ENCODE measurements at regions not wholly inside any gene's neighbourhood (a gene's known extent, or its start where the extent isn't known, plus 50 kb on each side); places are given as distances from the start of the nearest gene placed in this dataset.
"Not testable (repeated sequence)": the region's sequence is repeated elsewhere in the genome, so short reads cannot be mapped to it uniquely, and the experiment has no call there.

GRCh38 chr12:90208379-90208778 is 499.7 kb upstream of the ATP2B1 start:
- not testable (repeated sequence) for DNase-seq (ENCODE audit: low spot score)

DNA sequence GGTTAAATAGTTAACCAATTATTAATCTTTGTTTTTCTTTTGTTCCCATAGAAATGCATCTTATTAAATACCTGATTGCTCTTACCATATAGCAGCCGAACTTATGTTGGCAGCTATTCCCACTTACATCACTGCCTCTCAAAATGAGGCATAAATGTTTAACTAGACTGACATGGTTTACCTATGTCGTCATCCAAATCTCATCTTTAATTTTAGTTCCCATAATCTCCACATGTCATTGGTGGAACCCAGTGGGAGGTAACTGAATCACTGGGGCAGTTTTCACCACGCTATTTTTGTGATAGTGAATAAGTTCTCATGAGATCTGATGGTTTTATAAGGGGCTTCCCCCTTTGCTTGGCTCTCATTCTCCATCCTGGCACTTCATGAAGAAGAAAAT is 499.2 kb upstream of the ATP2B1 start:
- DNase-seq (ENCODE audit: low spot score), result no peak

GRCh38 chr12:90205165-90205564 is 496.5 kb upstream of the ATP2B1 start:
- DNase-seq (ENCODE audit: low spot score), result no peak

DNA sequence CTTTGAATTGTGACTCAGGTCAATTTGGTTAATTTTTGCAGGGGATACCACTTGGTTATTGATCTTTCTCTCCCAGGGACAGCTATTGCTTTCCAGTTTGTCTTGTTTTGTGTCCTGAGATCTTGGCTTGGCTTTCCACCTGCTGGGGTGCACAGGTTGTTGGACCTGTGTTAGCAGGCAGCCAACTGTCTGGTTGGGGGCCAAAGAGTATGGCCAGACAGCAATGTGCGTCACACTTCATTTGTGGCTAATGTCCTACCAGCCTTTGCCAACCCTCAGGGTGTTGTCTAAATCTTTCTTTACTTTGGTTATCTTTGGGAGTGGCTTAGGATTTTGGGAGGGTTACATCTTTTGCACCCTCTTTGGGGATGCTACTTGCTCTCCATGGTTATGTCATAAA is 494.9 kb upstream of the ATP2B1 start:
- DNase-seq (ENCODE audit: low spot score), result no peak

GRCh38 chr12:90199006-90199405 is 490.4 kb upstream of the ATP2B1 start:
- DNase-seq (ENCODE audit: low spot score), result no peak

GRCh38 chr12:90193500-90193899 is 484.9 kb upstream of the ATP2B1 start:
- DNase-seq (ENCODE audit: low spot score), result no peak

GRCh38 chr12:90188857-90189256 is 480.2 kb upstream of the ATP2B1 start:
- DNase-seq (ENCODE audit: low spot score), result no peak

GRCh38 chr12:90183201-90183600 is 474.6 kb upstream of the ATP2B1 start:
- DNase-seq (ENCODE audit: low spot score), result no peak

- DNase-seq (ENCODE audit: low spot score), result no peak
These were observed 472.6 kb upstream of the ATP2B1 start for GRCh38 chr12:90181216-90181615.

- DNase-seq (ENCODE audit: low spot score), result no peak
These were observed 466.3 kb upstream of the ATP2B1 start for GRCh38 chr12:90174956-90175355.

- no peak for DNase-seq (ENCODE audit: low spot score)
These were observed 465.5 kb upstream of the ATP2B1 start for GRCh38 chr12:90174198-90174510.

- DNase-seq (ENCODE audit: low spot score), result no peak
These were observed 465.0 kb upstream of the ATP2B1 start for GRCh38 chr12:90173499-90174197.

DNA sequence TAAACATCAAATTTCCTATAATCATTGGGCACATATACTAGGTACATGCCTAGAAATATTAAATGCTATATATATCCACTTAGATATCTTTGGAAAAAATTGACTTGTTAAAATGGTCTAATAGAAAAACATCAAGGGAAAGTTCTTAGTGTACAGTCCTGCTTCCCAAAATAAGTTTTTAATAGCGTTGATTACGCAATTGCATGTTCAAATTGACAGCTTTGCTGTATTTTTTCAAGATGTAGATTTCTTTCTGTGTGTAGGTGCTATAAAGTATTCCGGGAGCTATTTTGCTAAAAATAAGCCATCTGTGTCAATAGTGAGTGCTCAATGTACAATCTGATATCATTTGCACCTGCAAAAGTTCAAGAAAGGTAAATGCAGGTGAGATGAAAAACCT is 463.9 kb upstream of the ATP2B1 start:
- no peak for DNase-seq (ENCODE audit: low spot score)

DNA sequence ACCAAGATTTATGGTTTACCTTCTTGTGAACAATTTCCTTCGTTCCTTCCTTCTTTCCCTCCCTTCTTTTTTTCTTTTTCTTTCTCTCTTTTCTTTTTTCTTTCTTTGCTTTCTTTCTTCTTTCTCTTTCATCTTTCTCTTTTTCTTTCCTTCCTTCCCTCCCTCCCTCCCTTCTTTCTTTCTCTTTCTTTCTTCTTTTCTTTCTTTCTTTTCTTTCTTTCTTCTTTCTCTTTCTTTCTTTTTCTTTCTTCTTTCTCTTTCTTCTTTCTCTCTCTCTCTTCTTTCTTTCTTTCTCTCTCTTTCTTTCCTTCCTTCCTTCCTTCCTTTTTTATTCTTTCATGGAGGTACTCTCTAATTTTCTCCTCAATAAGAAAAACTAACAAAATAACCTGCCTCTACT is 462.1 kb upstream of the ATP2B1 start:
- DNase-seq (ENCODE audit: low spot score), result no peak

GRCh38 chr12:90167518-90168208 is 459.0 kb upstream of the ATP2B1 start:
- no peak for DNase-seq (ENCODE audit: low spot score)

GRCh38 chr12:90166671-90167070 is 458.0 kb upstream of the ATP2B1 start:
- DNase-seq (ENCODE audit: low spot score), result no peak

DNA sequence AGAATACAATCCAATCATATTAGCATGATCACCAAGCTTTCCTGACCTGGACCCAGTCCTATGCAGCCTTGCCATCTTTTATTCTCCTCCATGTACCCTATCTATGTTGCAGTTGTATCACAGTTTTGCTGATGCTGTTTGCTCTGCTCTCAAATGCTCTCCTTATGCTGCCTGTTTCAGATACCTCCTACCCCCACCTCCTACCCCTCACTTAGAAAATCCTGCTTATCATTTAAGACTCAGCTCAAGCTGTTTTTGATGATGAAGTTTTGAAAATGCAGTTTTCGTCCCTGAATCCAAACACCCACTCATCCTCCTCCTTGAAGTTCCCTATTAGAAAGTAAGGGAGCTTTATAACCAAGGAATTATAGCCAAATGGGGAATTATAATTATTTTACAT is 457.4 kb upstream of the ATP2B1 start:
- DNase-seq (ENCODE audit: low spot score), result no peak

DNA sequence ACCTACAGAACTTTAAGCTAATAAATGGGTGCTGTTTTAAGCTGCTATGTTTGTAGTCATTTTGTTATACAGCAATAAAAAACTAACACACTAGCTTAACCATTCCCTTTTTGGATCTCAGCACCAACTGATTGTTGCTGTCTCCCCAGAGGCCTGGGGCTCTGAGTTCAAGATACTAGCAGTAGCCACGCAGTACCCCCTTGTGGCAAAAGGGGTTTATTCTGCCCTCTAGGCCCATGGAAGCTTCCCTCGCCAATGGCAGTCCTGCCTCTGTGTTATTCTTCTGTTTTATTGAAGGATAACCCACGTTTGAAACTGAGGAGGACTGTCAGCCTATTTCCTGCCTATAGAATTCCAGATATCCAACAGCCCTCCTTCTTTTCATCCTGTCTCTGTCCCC is 455.3 kb upstream of the ATP2B1 start:
- DNase-seq (ENCODE audit: low spot score), result peak; percentile 21

- no peak for DNase-seq (ENCODE audit: low spot score)
These were observed 445.2 kb upstream of the ATP2B1 start for GRCh38 chr12:90153827-90154226.

- no peak for DNase-seq (ENCODE audit: low spot score)
These were observed 444.4 kb upstream of the ATP2B1 start for GRCh38 chr12:90152897-90153624.

DNA sequence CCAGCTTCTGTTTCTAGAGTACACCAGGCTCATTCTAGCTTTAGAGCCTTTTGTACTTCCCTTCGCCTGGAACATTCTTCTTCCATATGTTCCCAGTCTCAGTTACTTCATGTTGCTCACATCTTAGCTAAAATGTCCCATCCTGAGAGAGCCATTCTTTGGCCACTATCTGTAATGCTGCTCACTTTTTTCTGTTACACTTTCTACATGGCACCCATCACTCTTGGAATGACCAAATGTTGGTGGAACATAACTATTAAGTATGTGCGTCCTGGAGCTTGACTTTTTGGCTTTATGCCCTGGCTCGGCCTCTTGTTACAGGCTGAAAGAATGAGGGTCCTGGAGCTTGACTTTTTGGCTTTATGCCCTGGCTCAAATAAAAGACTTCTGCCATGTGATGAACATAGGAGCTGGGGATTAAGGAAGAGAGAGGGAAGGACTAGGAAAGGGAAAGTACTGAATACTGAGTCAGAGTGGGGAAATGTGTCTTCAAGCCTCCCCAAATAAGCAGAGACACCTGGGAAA is 442.9 kb upstream of the ATP2B1 start:
- DNase-seq (ENCODE audit: low spot score), result no peak

DNA sequence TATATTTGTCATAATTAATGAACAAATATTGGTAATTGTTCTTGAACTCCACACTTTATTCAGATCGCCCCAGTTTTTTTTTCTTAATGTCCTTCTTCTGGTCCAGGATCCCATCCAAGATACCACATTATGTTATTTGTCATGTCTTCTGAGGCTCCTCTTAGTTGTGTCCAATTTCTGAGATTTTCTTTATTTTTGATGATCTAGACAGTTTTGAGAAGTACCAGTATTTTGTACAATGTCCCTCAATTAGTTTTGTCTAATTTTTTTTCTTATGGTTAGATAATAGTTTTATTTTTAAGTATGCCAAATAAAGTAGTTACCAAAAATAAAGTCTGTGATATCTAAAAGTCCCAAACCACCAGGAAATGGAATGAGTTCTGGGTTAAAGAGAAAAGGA is 440.8 kb upstream of the ATP2B1 start:
- DNase-seq (ENCODE audit: low spot score), result no peak

GRCh38 chr12:90129366-90130030 is 420.9 kb upstream of the ATP2B1 start:
- DNase-seq (ENCODE audit: low spot score), result no peak
